ENCODE measurements at regions not wholly inside any gene's neighbourhood (a gene's known extent, or its start where the extent isn't known, plus 50 kb on each side); places are given as distances from the start of the nearest gene placed in this dataset.
"Not testable (repeated sequence)": the region's sequence is repeated elsewhere in the genome, so short reads cannot be mapped to it uniquely, and the experiment has no call there.

GRCh38 chr14:104306450-104307040 is 168.2 kb downstream of the KIF26A start:
- DNase-seq: no peak

GRCh38 chr14:104307246-104307626 is 168.8 kb downstream of the KIF26A start:
- no peak for DNase-seq

GRCh38 chr14:104307627-104308401 is 169.4 kb downstream of the KIF26A start:
- no peak for DNase-seq

- DNase-seq: not testable (repeated sequence)
Observed at GRCh38 chr14:104308534-104308933, 170.1 kb downstream of the KIF26A start.

- DNase-seq: no peak
Observed at GRCh38 chr14:104309657-104310369, 171.4 kb downstream of the KIF26A start.

DNA sequence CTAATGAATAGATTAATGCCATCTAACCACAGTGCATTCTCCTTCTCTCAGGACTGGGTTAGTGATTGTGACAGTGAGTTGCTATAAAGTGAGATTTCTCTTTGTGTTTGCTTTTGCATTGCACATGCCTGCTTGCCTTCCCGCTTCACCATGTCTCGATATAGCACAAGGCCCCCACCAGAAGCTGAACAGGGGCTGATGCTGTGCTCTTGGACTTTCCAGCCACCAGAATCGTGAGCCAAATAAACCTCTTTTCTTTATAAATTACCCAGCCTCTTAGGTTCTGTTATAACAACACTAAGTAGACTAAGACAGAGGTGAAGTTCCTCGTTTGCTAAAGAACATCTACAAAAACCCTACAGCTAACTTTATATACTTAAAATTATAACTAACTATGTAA is 173.0 kb downstream of the KIF26A start:
- DNase-seq: no peak

DNA sequence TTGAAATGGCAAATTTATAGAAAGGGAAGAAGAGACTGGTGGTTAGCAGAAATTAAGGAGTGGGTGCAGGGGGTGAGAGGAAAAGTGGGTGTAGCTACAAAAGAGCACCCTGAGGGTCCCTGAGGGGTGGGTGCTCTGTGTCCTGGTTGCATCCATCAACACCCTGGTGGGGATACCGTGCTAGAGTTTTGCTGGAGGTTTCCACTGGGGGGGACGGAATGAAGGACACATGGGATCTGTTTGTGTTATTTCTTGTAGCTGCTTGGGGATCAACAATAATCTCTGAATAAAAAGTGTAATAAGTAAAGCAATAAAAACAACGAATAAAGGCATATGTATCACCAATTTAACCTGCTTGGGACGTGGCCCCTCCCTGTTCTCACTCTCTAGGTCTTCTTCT is 175.3 kb downstream of the KIF26A start:
- no peak for DNase-seq

DNA sequence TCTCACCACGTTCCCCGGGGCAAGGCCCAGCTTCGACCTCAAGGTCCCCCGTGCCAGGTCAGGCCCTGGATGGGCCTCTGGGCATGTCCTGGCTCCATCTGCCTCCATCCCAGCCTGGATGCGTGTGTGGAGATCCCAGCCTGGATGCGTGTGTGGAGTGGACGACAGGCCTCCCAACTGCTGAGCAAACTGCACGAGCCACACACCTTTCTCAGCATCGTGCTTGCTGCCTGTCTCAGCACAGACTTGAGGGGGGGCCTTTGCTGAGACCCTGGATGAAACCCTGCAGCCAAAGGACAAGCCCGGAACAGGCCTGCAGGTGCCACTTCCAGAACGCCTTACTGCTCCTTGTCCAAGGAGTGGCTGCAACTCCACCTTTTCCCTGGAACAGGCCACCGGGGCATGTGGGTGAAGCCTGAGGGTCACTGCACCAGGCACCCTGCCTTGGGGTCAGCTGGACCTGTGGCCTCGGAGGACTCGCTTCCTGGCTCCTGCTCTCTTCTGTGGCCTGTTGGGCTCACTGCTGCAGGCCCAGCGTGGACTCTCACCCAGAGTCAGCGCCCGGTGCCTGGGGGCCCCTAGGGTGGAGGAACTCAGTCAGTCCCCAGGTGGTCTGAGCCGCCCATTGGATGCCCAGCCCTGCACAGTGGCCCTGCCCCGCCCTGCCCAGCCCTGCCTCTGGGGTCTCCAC is 176.0 kb downstream of the KIF26A start:
- no peak for DNase-seq

DNA sequence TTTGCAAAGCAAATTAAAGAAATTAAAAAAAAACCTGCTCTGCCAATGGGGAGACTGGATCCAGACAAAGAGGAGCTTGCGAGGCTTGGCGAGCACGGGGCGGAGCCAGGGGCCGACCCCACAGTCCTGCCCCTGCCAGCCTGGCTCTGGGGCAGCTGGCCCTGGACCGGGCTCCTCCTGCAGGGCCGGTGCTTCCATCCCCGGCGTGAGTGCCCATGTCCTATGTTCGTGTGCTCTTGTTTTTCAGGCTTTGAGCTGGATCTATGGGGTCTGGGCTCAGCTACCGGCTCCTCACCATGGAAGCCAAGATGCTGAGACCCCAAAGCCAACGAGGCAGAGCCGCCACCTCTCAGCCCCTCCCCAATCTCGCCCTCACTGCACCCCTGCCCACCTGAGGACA is 176.8 kb downstream of the KIF26A start:
- no peak for DNase-seq

- no peak for DNase-seq
Observed at GRCh38 chr14:104315625-104316024, 177.2 kb downstream of the KIF26A start.

DNA sequence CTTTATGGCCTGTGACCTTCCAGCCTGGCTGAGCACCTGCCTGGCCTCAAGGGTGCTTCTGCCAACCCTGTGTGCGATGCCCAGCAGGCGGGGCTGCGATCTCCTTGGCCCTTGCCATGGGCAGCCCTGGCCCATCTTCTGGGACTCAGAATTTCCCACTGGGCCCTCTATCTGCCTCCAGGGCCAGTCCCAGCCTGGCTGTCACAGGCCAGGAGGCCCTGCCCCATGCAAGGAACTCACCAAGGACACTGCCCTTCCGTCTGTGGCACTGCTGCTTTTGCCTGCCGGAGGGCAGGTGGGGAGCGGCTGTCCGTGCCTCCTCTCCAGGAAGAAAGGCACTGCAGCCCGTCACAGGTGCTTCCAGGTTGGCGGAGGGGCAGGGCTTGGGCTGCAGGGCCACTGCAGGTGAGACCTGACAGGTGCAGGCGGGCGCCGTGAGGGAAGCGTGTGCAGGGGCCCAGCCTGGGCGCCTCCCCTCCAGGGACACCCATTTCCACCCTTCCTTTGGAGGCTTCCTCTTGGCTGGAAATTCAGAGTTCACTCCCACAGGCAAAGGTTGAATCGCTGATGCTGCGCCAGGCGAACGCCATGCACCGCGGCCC is 177.8 kb downstream of the KIF26A start:
- no peak for DNase-seq

GRCh38 chr14:104316723-104317491 is 178.5 kb downstream of the KIF26A start:
- DNase-seq: no peak

GRCh38 chr14:104317492-104317805 is 179.1 kb downstream of the KIF26A start:
- no peak for DNase-seq

DNA sequence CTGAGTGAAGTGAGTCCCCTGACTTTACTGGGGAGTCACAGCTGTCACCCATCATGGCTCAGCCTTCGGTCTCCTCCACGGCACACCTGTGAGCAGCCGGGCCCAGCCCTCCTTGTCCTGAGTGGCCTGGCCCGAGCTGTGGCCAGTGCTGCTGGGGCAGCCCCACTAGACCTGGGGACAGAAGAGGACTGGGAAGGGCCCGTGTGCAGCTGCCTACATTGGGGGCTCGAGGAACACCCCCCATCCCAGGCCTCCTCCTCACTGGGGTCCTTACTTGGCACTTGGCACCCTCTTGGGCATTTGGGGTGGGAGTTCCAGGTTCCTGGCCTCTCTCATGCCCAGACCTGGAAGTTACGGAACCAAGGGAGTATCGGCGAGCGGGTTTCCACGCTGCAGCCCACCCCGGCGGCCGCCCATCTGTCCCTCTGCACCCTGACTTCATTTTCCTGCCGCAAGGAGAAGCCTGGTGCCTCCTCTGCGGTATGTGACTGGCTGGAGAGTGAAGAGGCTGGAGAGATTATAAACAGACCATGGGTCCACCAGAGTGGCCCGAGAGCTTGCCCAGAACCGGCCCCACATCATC is 179.7 kb downstream of the KIF26A start:
- no peak for DNase-seq

GRCh38 chr14:104318558-104319490 is 180.4 kb downstream of the KIF26A start:
- DNase-seq: no peak

- no peak for DNase-seq
Observed at GRCh38 chr14:104319491-104320241, 181.3 kb downstream of the KIF26A start.

DNA sequence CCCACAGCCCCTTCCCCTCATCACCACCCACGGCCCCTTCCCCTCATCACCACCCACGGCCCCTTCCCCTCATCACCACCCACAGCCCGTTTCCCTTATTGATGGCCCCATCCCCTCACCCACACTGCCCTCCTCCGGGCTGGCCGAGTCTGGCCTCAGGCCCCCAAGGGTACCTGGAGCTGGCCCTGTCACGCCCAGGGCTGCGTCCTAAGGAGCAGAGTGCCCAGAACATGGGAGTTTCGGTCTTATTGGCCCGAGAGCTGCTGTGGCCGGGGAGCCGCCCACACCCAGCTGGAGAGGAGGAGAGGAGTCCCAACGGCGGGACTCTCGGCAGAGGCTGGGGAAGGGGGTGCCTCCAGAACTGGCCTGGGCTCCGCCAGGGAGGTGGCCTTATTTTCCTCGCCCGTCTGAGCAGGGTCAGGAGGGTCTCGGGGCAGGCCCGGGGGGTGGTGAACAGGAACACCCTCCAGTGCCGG is 182.3 kb downstream of the KIF26A start:
- no peak for DNase-seq

GRCh38 chr14:104321088-104321801 is 182.9 kb downstream of the KIF26A start:
- DNase-seq: no peak

DNA sequence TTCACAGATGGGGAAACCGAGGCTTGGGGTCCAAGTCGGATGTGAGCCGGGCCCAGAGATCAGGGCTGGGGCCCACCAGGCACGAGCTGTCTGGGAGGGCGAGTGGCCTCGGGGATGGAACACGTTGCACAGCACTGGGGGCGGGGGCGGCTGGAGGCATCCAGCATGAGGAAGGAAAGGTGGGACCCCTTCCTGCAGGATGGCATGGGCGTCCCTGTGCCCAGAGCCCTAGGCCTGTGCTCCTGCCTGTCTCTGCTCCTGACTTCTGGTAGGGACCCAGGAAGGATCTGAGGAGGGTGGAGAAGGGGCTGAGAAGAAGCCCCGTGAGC is 183.4 kb downstream of the KIF26A start:
- no peak for DNase-seq
